ENCODE measurements at regions not wholly inside any gene's neighbourhood (a gene's known extent, or its start where the extent isn't known, plus 50 kb on each side); places are given as distances from the start of the nearest gene placed in this dataset.

- POLR2A ChIA-PET, result no interaction called here
These were observed 203.9 kb downstream of the C1orf94 start for GRCh38 chr1:34380526-34381124.

GRCh38 chr1:34389974-34390373 lies 213.3 kb downstream of the C1orf94 start:
- H3K4me3 ChIP-seq (ENCODE audit: low read depth, low read length), result no peak overlapping the region
- ChIA-PET CTCF (no interaction called here), POLR2A (no interaction called here)
- DNase-seq (ENCODE audit: low read depth, low spot score), result no peak
- TF ChIP-seq, protein P1, sequence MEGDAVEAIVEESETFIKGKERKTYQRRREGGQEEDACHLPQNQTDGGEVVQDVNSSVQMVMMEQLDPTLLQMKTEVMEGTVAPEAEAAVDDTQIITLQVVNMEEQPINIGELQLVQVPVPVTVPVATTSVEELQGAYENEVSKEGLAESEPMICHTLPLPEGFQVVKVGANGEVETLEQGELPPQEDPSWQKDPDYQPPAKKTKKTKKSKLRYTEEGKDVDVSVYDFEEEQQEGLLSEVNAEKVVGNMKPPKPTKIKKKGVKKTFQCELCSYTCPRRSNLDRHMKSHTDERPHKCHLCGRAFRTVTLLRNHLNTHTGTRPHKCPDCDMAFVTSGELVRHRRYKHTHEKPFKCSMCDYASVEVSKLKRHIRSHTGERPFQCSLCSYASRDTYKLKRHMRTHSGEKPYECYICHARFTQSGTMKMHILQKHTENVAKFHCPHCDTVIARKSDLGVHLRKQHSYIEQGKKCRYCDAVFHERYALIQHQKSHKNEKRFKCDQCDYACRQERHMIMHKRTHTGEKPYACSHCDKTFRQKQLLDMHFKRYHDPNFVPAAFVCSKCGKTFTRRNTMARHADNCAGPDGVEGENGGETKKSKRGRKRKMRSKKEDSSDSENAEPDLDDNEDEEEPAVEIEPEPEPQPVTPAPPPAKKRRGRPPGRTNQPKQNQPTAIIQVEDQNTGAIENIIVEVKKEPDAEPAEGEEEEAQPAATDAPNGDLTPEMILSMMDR (IDR thresholded peaks at IDR 0.05; ENCODE audit: insufficient read depth, low read length, missing control alignments), result no peak

More at GRCh38 chr1:34380526-34381124, 203.9 kb downstream of the C1orf94 start:
- CTCF ChIA-PET, result no interaction called here
- DNase-seq (ENCODE audit: low read depth, low spot score), result no peak
- TF ChIP-seq, protein P1 (IDR thresholded peaks at IDR 0.05; ENCODE audit: insufficient read depth, low read length, missing control alignments), result no peak
- no peak overlapping the region for H3K4me3 ChIP-seq (ENCODE audit: low read depth, low read length)

GRCh38 chr1:34396042-34396441 lies 219.3 kb downstream of the C1orf94 start:
- POLR2A ChIA-PET, result no interaction called here
- TF ChIP-seq, protein P1 (IDR thresholded peaks at IDR 0.05; ENCODE audit: insufficient read depth, low read length, missing control alignments), result no peak
- no peak for DNase-seq (ENCODE audit: low read depth, low spot score)
- H3K4me3 ChIP-seq (ENCODE audit: low read depth, low read length), result no peak overlapping the region
- CTCF ChIA-PET, result no interaction called here

DNA sequence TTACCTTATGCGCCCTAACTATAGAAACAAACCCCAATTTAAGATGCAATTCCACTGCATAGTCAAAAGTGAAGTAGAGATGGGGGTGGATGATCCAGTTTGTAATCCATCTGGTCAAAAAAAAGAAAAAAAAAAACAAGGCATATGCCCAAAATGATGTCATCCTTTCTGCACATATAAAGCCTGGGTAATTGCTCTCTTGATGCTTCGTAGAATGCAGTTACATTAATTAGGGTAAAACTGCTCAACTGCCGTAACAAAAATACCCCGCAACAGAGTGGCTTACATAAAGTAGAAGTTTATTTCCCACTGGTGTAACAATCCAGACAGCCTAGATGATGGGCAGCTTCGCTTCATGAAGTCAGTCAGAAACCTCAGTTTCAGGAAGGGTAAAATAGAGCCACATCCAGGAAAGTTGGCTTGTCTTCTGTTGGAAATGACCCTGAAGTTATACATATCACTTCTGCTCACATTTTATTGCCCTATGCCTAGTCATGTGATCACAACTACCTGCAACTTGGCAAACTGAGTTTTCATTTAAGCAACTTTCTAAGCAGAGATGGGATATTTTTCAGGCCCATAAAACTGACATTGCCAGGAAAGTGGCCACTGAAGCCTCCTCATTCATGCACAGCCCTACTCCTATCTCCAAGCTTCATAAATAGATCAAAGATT lies 221.7 kb downstream of the C1orf94 start:
- no peak for DNase-seq (ENCODE audit: low read depth, low spot score)
- TF ChIP-seq, protein P1 (IDR thresholded peaks at IDR 0.05; ENCODE audit: insufficient read depth, low read length, missing control alignments), result no peak
- ChIA-PET POLR2A (no interaction called here), CTCF (no interaction called here)
- no peak overlapping the region for H3K4me3 ChIP-seq (ENCODE audit: low read depth, low read length)

DNA sequence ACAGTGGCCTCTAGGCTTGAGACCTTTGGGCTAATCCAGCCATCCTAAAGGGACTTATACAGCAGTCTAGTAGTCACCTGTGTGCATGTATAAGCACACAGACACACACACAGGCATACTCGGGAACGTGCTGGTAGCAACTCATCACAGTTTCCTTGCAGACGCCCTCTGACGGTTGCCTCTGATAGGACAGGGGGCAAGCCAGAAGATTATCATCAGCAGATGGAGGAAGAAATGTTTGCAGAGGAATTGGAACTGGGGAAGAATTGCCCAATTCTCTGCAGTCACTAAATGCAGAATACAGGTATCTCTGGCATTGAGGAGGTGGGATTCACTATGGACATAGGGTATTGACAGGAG lies 222.2 kb downstream of the C1orf94 start:
- CTCF ChIA-PET, result no interaction called here
- H3K4me3 ChIP-seq (ENCODE audit: low read depth, low read length), result no peak overlapping the region
- POLR2A ChIA-PET, result no interaction called here
- TF ChIP-seq, protein P1 (IDR thresholded peaks at IDR 0.05; ENCODE audit: insufficient read depth, low read length, missing control alignments), result no peak
- DNase-seq (ENCODE audit: low read depth, low spot score), result no peak

GRCh38 chr1:34400675-34401074 lies 224.0 kb downstream of the C1orf94 start:
- CTCF ChIA-PET, result no interaction called here
- TF ChIP-seq, protein P1 (IDR thresholded peaks at IDR 0.05; ENCODE audit: insufficient read depth, low read length, missing control alignments), result no peak
- DNase-seq (ENCODE audit: low read depth, low spot score), result no peak
- POLR2A ChIA-PET, result no interaction called here
- H3K4me3 ChIP-seq (ENCODE audit: low read depth, low read length), result no peak overlapping the region
